Astrocyte of the cerebellum (primary cell): ENCODE measurements at regions not wholly inside any gene's neighbourhood (a gene's known extent, or its start where the extent isn't known, plus 50 kb on each side); places are given as distances from the start of the nearest gene placed in this dataset.

Experiments
- DNase-seq: peaks from one replicate; pipeline ENCODE4 v3.0.0-alpha.2; 2011; ENCODE audit warnings: low read depth
- H3K4me3 ChIP-seq: 2 replicates; pipeline ENCODE4 v1.5.1; 2011; ENCODE audit warnings: mild to moderate bottlenecking, low read depth, low read length, moderate library complexity
- in situ Hi-C: cut with HindIII; loops from 2 replicates; pipeline ENCODE4 v1.10.0; 2017; ENCODE audit warnings: low sequenced_read_pairs
- TF ChIP-seq, protein P1 (sequence below): IDR thresholded peaks from 2 replicates; pipeline ENCODE4 v1.5.1; 2012; ENCODE audit warnings: low read length, low read depth, moderate library complexity, mild to moderate bottlenecking; ENCODE audit errors: missing control alignments

DNA sequence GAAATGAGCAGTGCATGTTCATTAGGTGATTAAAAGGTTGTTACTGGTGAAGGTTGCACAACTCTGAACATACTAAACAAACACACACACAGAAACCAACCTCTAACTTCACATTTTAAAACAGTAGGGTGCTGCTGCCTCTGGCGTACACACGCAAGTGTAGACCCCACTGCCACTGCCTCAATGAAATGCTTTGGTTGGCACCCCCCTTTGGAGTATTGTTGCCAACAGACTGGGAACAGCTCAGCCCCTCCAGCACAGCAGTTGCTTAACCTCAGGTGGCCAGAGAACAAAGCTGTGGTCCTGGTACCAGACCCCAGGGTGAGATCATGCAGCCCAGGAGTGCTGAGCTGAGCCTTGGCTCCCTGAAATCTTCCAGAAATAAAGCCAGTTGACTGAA lies 138.6 kb downstream of the TMEM18 start:
- TF ChIP-seq, protein P1, sequence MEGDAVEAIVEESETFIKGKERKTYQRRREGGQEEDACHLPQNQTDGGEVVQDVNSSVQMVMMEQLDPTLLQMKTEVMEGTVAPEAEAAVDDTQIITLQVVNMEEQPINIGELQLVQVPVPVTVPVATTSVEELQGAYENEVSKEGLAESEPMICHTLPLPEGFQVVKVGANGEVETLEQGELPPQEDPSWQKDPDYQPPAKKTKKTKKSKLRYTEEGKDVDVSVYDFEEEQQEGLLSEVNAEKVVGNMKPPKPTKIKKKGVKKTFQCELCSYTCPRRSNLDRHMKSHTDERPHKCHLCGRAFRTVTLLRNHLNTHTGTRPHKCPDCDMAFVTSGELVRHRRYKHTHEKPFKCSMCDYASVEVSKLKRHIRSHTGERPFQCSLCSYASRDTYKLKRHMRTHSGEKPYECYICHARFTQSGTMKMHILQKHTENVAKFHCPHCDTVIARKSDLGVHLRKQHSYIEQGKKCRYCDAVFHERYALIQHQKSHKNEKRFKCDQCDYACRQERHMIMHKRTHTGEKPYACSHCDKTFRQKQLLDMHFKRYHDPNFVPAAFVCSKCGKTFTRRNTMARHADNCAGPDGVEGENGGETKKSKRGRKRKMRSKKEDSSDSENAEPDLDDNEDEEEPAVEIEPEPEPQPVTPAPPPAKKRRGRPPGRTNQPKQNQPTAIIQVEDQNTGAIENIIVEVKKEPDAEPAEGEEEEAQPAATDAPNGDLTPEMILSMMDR = no peak
- H3K4me3 ChIP-seq = no peak overlapping the region
- DNase-seq = no peak
- in situ Hi-C loops = no loop called here

DNA sequence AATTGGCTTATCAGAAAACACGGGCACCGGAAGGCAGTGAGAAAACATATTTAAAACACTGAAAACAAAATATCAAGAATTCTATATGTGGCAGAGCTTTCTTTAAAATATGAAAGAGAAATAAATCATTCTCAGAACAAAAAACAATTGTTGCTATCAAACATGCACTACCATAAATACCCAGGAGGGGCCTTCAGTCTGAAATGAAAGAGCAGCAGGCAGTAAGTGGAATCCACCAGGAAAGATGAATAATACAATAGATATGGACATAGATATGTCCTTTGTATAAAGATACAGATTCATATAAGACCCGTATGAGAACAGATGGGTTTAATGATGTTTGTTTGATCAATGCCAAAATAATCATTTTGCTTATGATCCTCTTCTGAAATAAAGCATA lies 142.0 kb downstream of the TMEM18 start:
- TF ChIP-seq, protein P1 = no peak

DNA sequence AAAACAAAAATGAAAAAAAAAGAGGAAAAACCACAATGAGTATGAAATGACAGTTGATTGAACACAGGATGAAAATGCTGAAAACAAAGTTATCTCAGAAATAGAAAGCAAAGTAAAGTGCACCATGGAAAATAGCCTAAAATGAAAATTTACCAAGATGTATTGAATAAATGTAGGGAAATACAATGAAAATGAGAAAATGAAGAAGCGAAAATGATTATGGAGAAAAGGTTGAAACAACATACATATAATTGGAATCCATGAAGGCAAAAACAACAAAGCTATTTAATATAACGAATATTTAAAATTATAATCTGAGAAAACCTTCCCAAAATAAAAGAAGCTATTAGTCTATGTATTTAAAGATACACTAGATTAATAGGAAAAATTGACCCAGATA lies 147.4 kb downstream of the TMEM18 start:
- in situ Hi-C loops = no loop called here
- DNase-seq = no peak
- TF ChIP-seq, protein P1 = no peak

More for the DNA sequence above, 142.0 kb downstream of the TMEM18 start:
- no peak for DNase-seq
- in situ Hi-C loops = no loop called here
- H3K4me3 ChIP-seq = no peak overlapping the region

DNA sequence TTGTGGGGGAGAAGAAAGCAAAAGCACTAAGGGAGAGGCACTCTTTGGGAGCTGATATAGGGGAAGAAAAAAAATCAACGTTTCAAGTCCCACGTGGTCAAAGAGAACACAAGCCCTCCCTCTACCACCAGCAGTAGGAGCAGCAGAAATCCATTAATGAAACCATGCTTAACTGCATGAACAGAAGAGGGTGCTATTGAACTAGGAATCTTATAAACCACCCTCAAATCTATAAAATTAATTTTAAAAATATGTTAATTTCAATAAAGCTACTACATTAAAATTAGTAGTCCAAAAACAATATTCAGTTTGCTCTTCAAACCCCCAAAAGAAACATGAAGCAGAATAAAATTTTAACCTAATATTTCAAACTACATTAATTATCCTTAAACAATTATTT lies 147.8 kb downstream of the TMEM18 start:
- in situ Hi-C loops = no loop called here
- TF ChIP-seq, protein P1 = peak; percentile 17
- no peak overlapping the region for H3K4me3 ChIP-seq
- no peak for DNase-seq

More for the DNA sequence above, 147.4 kb downstream of the TMEM18 start:
- no peak overlapping the region for H3K4me3 ChIP-seq

DNA sequence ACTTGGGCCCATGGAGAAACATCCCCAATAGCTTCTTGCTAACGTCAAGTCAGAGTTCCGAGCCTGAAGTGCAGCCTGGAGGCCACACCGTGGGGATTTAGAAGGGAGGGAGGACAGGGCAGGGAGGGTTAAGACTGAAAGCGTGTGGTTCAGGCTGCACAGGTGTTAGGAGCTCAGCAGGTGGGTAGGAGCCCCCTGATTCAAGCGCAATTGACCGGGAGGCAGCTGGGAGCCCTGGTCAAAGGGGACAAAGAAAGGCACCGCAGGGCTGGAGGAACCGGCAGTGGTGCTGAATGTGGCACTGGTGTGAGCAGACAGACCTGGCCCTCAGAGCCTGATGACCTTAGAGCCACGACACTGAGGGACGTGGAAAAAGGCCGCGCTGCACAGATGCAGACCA lies 149.6 kb downstream of the TMEM18 start:
- in situ Hi-C loops = no loop called here
- TF ChIP-seq, protein P1 = no peak
- DNase-seq = no peak
- H3K4me3 ChIP-seq = no peak overlapping the region

DNA sequence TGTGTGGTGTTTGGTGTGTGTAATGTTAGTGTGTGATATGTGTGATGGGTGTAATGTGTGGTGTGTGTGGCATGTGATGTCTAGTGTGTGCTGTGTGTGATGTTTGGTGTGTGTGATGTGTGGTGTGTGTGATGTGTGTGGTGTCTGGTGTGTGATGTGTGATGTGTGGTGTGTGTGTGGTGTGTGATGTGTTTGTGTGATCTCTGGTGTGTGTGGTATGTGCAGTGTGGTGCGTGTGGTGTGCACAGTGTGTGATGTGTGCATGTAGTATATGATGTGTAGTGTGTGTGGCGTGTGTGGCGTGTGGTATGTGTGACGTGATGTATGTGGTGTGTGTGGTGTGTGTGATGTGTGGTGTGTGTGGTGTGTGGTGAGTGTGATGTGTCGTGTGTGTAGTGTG lies 150.3 kb downstream of the TMEM18 start:
- DNase-seq = no peak
- TF ChIP-seq, protein P1 = no peak
- in situ Hi-C loops = no loop called here
- H3K4me3 ChIP-seq = no peak overlapping the region

DNA sequence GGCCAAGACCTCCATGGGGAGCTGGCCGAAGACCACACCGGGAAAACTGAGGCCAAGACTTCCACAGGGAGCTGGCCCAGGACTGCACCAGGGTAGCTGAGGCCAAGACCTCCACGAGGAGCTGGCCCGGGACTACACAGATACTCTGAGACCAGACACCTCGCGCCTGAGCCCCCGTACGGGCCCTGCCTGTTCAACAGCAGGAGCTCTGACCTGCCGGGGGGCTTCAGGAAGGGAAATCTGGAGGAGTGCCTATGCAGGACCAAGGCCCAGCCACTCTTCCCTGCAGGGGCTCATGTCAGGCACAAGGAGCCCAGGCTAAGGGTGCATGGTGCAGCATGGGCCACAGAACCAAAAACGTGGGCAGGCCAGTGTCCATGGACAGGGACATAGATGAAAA lies 151.6 kb downstream of the TMEM18 start:
- no peak overlapping the region for H3K4me3 ChIP-seq
- no peak for DNase-seq
- in situ Hi-C loops = no loop called here
- TF ChIP-seq, protein P1 = no peak
